ENCODE measurements at regions not wholly inside any gene's neighbourhood (a gene's known extent, or its start where the extent isn't known, plus 50 kb on each side); places are given as distances from the start of the nearest gene placed in this dataset.

DNA sequence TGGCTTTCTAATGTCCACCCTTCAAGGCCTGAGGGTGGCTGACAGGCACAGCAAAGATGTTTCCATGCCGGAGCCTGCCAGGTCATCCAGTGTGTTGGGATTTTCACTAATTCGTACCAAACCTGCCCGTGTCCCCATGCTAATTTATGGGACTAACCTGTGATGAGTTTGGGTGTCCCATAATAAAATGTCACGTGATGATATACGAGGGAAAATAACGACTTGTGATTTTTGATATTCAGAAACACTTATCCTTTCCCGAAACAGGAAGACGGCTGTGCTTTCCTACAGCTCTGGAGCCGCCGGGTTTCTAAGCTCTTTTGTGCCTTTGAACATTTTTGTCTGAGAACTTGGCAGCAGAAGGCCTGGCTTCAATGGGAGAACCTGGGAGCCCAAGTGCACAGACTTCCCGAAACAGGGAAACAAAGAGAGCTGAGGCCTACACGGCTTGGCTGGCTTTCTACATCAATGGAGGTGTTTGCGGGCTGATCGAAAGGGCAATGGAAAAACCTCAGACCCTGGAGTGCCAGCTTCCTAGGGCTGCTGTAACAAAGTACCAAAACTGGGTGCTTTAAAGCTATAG, 171.9 kb upstream of the JARID2 start:
- H3K4me1 ChIP-seq (ENCODE audit: control insufficient read depth in 3 of 3, insufficient read depth in 3 of 3, low read length in 3 of 3), result no peaks in the 10 kb centered on the region
- H3K27me3 ChIP-seq (ENCODE audit: control insufficient read depth in 3 of 3, insufficient read depth in 3 of 3, low read length in 3 of 3), result no peaks in the 10 kb centered on the region
- H3K27ac ChIP-seq (ENCODE audit: low read depth, low read length), result no peak overlapping the region
- H3K9ac ChIP-seq (ENCODE audit: low read depth in 1 of 3, low read length in 3 of 3), result no peak overlapping the region
- no peaks in the 10 kb centered on the region for H3K9me3 ChIP-seq (ENCODE audit: control insufficient read depth in 3 of 3, low read length in 3 of 3)
- no peak overlapping the region for H3K4me3 ChIP-seq (ENCODE audit: low read length in 3 of 3)
- H3K36me3 ChIP-seq (ENCODE audit: control insufficient read depth in 3 of 3, insufficient read depth in 3 of 3, low read length in 3 of 3), result no peaks in the 10 kb centered on the region

DNA sequence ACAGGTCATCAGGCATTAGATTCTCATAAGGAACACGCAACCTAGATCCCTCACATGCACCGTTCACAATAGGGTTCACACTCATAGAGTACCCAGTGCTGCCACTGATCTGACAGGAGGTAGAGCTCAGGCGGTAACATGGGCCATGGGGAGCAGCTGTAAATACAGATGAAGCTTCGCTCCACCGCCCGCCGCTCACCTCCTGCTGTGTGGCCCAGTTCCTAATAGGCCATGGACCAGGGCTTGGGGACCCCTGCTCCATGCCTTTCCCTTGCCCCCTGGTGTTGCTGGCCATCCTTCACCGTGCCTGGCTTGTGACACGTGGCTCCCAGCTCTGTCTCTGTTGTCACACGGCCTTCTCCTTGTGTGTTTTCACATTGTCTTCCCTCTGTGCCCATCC, 171.1 kb upstream of the JARID2 start:
- H3K4me1 ChIP-seq (ENCODE audit: control insufficient read depth in 3 of 3, insufficient read depth in 3 of 3, low read length in 3 of 3), result no peaks in the 10 kb centered on the region
- H3K9ac ChIP-seq (ENCODE audit: low read depth in 1 of 3, low read length in 3 of 3), result no peak overlapping the region
- no peaks in the 10 kb centered on the region for H3K36me3 ChIP-seq (ENCODE audit: control insufficient read depth in 3 of 3, insufficient read depth in 3 of 3, low read length in 3 of 3)
- H3K4me3 ChIP-seq (ENCODE audit: low read length in 3 of 3), result no peak overlapping the region
- no peak overlapping the region for H3K27ac ChIP-seq (ENCODE audit: low read depth, low read length)
- no peaks in the 10 kb centered on the region for H3K9me3 ChIP-seq (ENCODE audit: control insufficient read depth in 3 of 3, low read length in 3 of 3)
- no peaks in the 10 kb centered on the region for H3K27me3 ChIP-seq (ENCODE audit: control insufficient read depth in 3 of 3, insufficient read depth in 3 of 3, low read length in 3 of 3)

- no peaks in the 10 kb centered on the region for H3K9me3 ChIP-seq (ENCODE audit: control insufficient read depth in 3 of 3, low read length in 3 of 3)
- H3K36me3 ChIP-seq (ENCODE audit: control insufficient read depth in 3 of 3, insufficient read depth in 3 of 3, low read length in 3 of 3), result no peaks in the 10 kb centered on the region
- H3K4me3 ChIP-seq (ENCODE audit: low read length in 3 of 3), result no peak overlapping the region
- H3K27me3 ChIP-seq (ENCODE audit: control insufficient read depth in 3 of 3, insufficient read depth in 3 of 3, low read length in 3 of 3), result no peaks in the 10 kb centered on the region
- H3K27ac ChIP-seq (ENCODE audit: low read depth, low read length), result no peak overlapping the region
- H3K9ac ChIP-seq (ENCODE audit: low read depth in 1 of 3, low read length in 3 of 3), result no peak overlapping the region
- no peaks in the 10 kb centered on the region for H3K4me1 ChIP-seq (ENCODE audit: control insufficient read depth in 3 of 3, insufficient read depth in 3 of 3, low read length in 3 of 3)
Measured at GRCh38 chr6:15076565-15076964, 169.3 kb upstream of the JARID2 start.

GRCh38 chr6:15077006-15077405, 168.9 kb upstream of the JARID2 start:
- Histone ChIP-seq H3K36me3 (ENCODE audit: control insufficient read depth in 3 of 3, insufficient read depth in 3 of 3, low read length in 3 of 3) (no peaks in the 10 kb centered on the region), H3K9me3 (ENCODE audit: control insufficient read depth in 3 of 3, low read length in 3 of 3) (no peaks in the 10 kb centered on the region), H3K27me3 (ENCODE audit: control insufficient read depth in 3 of 3, insufficient read depth in 3 of 3, low read length in 3 of 3) (no peaks in the 10 kb centered on the region), H3K4me3 (ENCODE audit: low read length in 3 of 3) (no peak overlapping the region), H3K27ac (ENCODE audit: low read depth, low read length) (no peak overlapping the region), H3K4me1 (ENCODE audit: control insufficient read depth in 3 of 3, insufficient read depth in 3 of 3, low read length in 3 of 3) (no peaks in the 10 kb centered on the region), H3K9ac (ENCODE audit: low read depth in 1 of 3, low read length in 3 of 3) (no peak overlapping the region)

- H3K9me3 ChIP-seq (ENCODE audit: control insufficient read depth in 3 of 3, low read length in 3 of 3), result no peaks in the 10 kb centered on the region
- no peaks in the 10 kb centered on the region for H3K4me1 ChIP-seq (ENCODE audit: control insufficient read depth in 3 of 3, insufficient read depth in 3 of 3, low read length in 3 of 3)
- H3K27ac ChIP-seq (ENCODE audit: low read depth, low read length), result no peak overlapping the region
- no peaks in the 10 kb centered on the region for H3K36me3 ChIP-seq (ENCODE audit: control insufficient read depth in 3 of 3, insufficient read depth in 3 of 3, low read length in 3 of 3)
- H3K4me3 ChIP-seq (ENCODE audit: low read length in 3 of 3), result no peak overlapping the region
- no peaks in the 10 kb centered on the region for H3K27me3 ChIP-seq (ENCODE audit: control insufficient read depth in 3 of 3, insufficient read depth in 3 of 3, low read length in 3 of 3)
- H3K9ac ChIP-seq (ENCODE audit: low read depth in 1 of 3, low read length in 3 of 3), result no peak overlapping the region
Measured at GRCh38 chr6:15077961-15078360, 167.9 kb upstream of the JARID2 start.

- Histone ChIP-seq H3K27ac (ENCODE audit: low read depth, low read length) (no peak overlapping the region), H3K27me3 (ENCODE audit: control insufficient read depth in 3 of 3, insufficient read depth in 3 of 3, low read length in 3 of 3) (no peaks in the 10 kb centered on the region), H3K36me3 (ENCODE audit: control insufficient read depth in 3 of 3, insufficient read depth in 3 of 3, low read length in 3 of 3) (no peaks in the 10 kb centered on the region), H3K9me3 (ENCODE audit: control insufficient read depth in 3 of 3, low read length in 3 of 3) (no peaks in the 10 kb centered on the region), H3K4me1 (ENCODE audit: control insufficient read depth in 3 of 3, insufficient read depth in 3 of 3, low read length in 3 of 3) (no peaks in the 10 kb centered on the region), H3K9ac (ENCODE audit: low read depth in 1 of 3, low read length in 3 of 3) (no peak overlapping the region), H3K4me3 (ENCODE audit: low read length in 3 of 3) (no peak overlapping the region)
Measured at GRCh38 chr6:15079288-15079817, 166.5 kb upstream of the JARID2 start.

DNA sequence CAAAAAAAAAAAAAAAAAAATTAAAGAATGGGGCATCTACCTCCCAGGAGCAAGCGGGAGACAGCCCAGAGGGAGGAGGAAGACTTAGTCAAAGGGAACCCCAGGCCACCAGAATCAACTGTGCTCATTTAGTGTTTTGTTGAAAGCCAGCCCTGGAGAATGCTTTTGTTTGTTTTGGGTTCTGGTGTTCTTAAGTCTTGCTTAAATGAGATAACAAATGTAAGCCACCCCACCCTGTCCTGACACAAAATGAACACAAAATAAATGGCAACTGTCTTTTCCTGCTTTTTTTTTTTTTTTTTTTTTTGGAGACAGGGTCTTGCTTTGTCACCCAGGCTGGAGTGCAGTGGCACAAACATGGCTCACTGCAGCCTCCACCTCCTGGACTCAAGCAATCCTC, 165.0 kb upstream of the JARID2 start:
- H3K9ac ChIP-seq (ENCODE audit: low read depth in 1 of 3, low read length in 3 of 3), result no peak overlapping the region

GRCh38 chr6:15081447-15081846, 164.4 kb upstream of the JARID2 start:
- Histone ChIP-seq H3K27ac (ENCODE audit: low read depth, low read length) (no peak overlapping the region), H3K36me3 (ENCODE audit: control insufficient read depth in 3 of 3, insufficient read depth in 3 of 3, low read length in 3 of 3) (no peaks in the 10 kb centered on the region), H3K4me1 (ENCODE audit: control insufficient read depth in 3 of 3, insufficient read depth in 3 of 3, low read length in 3 of 3) (no peaks in the 10 kb centered on the region), H3K4me3 (ENCODE audit: low read length in 3 of 3) (no peak overlapping the region), H3K9ac (ENCODE audit: low read depth in 1 of 3, low read length in 3 of 3) (no peak overlapping the region), H3K27me3 (ENCODE audit: control insufficient read depth in 3 of 3, insufficient read depth in 3 of 3, low read length in 3 of 3) (no peaks in the 10 kb centered on the region), H3K9me3 (ENCODE audit: control insufficient read depth in 3 of 3, low read length in 3 of 3) (no peaks in the 10 kb centered on the region)

More for the DNA sequence above, 165.0 kb upstream of the JARID2 start:
- H3K36me3 ChIP-seq (ENCODE audit: control insufficient read depth in 3 of 3, insufficient read depth in 3 of 3, low read length in 3 of 3), result no peaks in the 10 kb centered on the region
- H3K4me3 ChIP-seq (ENCODE audit: low read length in 3 of 3), result no peak overlapping the region
- H3K27me3 ChIP-seq (ENCODE audit: control insufficient read depth in 3 of 3, insufficient read depth in 3 of 3, low read length in 3 of 3), result no peaks in the 10 kb centered on the region
- H3K27ac ChIP-seq (ENCODE audit: low read depth, low read length), result no peak overlapping the region
- H3K9me3 ChIP-seq (ENCODE audit: control insufficient read depth in 3 of 3, low read length in 3 of 3), result no peaks in the 10 kb centered on the region
- H3K4me1 ChIP-seq (ENCODE audit: control insufficient read depth in 3 of 3, insufficient read depth in 3 of 3, low read length in 3 of 3), result no peaks in the 10 kb centered on the region

- Histone ChIP-seq H3K27me3 (ENCODE audit: control insufficient read depth in 3 of 3, insufficient read depth in 3 of 3, low read length in 3 of 3) (no peaks in the 10 kb centered on the region), H3K9me3 (ENCODE audit: control insufficient read depth in 3 of 3, low read length in 3 of 3) (no peaks in the 10 kb centered on the region), H3K4me1 (ENCODE audit: control insufficient read depth in 3 of 3, insufficient read depth in 3 of 3, low read length in 3 of 3) (no peaks in the 10 kb centered on the region), H3K9ac (ENCODE audit: low read depth in 1 of 3, low read length in 3 of 3) (no peak overlapping the region), H3K36me3 (ENCODE audit: control insufficient read depth in 3 of 3, insufficient read depth in 3 of 3, low read length in 3 of 3) (no peaks in the 10 kb centered on the region), H3K4me3 (ENCODE audit: low read length in 3 of 3) (no peak overlapping the region), H3K27ac (ENCODE audit: low read depth, low read length) (no peak overlapping the region)
Measured at GRCh38 chr6:15082708-15083107, 163.2 kb upstream of the JARID2 start.

DNA sequence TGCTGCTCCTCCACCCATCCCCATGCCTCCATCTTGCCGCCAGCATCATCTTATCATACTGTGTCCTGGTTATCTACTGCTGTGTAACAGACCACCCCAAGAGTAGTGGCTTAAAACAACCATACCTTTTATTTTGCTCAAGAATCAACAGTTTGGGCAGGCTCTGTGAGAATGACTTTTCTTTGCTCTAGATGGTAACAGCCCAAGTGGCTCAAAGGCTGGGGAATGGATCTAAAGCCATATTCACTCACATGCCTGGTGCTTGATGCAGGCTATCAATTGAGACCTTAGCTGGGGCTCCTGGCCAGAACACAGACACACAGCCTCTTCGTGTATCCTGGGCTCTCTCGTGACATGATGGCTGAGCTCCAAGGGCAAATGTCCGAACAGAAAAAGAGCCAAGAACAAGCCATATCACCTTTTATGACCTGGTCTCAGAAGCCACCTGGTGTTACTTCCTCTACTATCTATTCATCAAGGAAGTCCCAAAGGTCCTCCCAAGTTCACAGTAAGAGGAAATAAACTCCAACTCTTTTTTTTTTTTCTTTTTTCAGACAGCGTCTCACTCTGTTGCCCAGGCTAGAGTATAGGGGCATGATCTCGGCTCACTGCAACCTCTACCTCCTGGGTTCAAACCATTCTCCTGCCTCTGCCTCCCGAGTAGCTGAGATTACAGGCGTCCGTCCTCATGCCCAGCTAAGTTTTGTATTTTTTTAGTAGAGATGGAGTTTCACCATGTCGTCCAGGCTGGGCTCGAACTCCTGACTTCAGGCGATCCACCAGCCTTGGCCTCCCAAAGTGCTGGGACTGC, 159.3 kb upstream of the JARID2 start:
- Histone ChIP-seq H3K4me3 (ENCODE audit: low read length in 3 of 3) (no peak overlapping the region), H3K27me3 (ENCODE audit: control insufficient read depth in 3 of 3, insufficient read depth in 3 of 3, low read length in 3 of 3) (no peaks in the 10 kb centered on the region), H3K27ac (ENCODE audit: low read depth, low read length) (no peak overlapping the region), H3K9me3 (ENCODE audit: control insufficient read depth in 3 of 3, low read length in 3 of 3) (no peaks in the 10 kb centered on the region), H3K9ac (ENCODE audit: low read depth in 1 of 3, low read length in 3 of 3) (no peak overlapping the region), H3K36me3 (ENCODE audit: control insufficient read depth in 3 of 3, insufficient read depth in 3 of 3, low read length in 3 of 3) (no peaks in the 10 kb centered on the region), H3K4me1 (ENCODE audit: control insufficient read depth in 3 of 3, insufficient read depth in 3 of 3, low read length in 3 of 3) (peaks cover 0 to 6% (median 3%) of the 10 kb centered on the region in 3 donors)
